Loucy (cell line): ENCODE measurements at regions not wholly inside any gene's neighbourhood (a gene's known extent, or its start where the extent isn't known, plus 50 kb on each side); places are given as distances from the start of the nearest gene placed in this dataset.
"Not testable (repeated sequence)": the region's sequence is repeated elsewhere in the genome, so short reads cannot be mapped to it uniquely, and the experiment has no call there.

ENCODE experiments used
- CTCF ChIP-seq: fragments of 200-600 bp; sonication (generic); conservative IDR thresholded peaks from 2 replicates; pipeline ENCODE4 v1.5.1; 2014; ENCODE audit warnings: mild to moderate bottlenecking, antibody characterized with exemption, low read length
- EZH2phosphoT487 ChIP-seq: fragments of 200-600 bp; IDR thresholded peaks from 2 replicates; pipeline ENCODE4 v1.6.1; 2018; ENCODE audit warnings: antibody characterized with exemption, mild to moderate bottlenecking, moderate library complexity, borderline replicate concordance

GRCh38 chr15:66637044-66637443 is 65.0 kb upstream of the SMAD6 start:
- TF ChIP-seq CTCF, EZH2phosphoT487: not testable (repeated sequence)
